ENCODE measurements at regions not wholly inside any gene's neighbourhood (a gene's known extent, or its start where the extent isn't known, plus 50 kb on each side); places are given as distances from the start of the nearest gene placed in this dataset.

- no peak for DNase-seq (ENCODE audit: low read depth)
- no peak for TF ChIP-seq CTCF (conservative IDR thresholded peaks at IDR 0.05; ENCODE audit: low read depth, low read length)
- H3K4me3 ChIP-seq (ENCODE audit: low read length), result no peak overlapping the region
Observed at GRCh38 chr2:234401426-234401825, 95.5 kb downstream of the ARL4C start.

DNA sequence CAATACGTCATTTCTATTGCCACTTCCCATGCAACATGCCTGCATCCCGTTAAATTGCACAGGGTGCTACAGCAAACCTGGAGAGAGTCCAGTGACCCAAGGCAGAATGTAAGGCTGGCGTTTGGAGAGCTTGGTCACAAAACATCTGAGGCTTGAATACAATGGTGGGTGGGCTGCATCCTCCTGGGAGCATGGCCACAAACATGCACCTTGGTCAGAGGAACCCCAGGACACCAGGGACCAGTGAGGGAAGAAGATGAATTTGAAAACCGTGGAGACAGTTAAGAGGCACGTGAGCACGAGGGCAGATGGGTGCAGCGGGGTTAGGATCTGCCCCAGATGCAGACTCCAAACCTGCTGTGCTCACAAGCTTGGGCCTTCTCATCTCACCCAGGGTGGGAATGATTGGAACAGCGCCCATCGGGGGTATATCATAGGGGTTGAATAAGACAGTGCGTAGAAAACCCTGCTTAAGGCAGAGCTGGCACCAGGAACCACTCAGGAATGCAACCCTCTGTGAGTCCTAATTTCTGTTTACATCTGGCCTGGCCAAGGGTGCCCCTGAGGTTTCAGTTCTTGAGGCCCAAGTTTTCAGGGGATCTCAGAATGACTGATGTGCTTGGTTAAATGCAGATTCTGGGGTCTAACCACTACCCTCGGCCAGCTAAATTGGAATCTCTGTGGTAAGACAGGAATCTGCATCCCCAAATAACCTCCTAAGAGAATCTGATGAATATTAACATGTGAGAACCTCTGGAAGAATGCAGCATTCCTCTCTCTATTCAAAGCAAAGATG lies 97.2 kb downstream of the ARL4C start:
- no peak for DNase-seq (ENCODE audit: low read depth)

GRCh38 chr2:234398531-234398930 lies 98.3 kb downstream of the ARL4C start:
- no peak for TF ChIP-seq CTCF (conservative IDR thresholded peaks at IDR 0.05; ENCODE audit: low read depth, low read length)
- DNase-seq (ENCODE audit: low read depth), result no peak
- H3K4me3 ChIP-seq (ENCODE audit: low read length), result no peak overlapping the region

More for the DNA sequence above, 97.2 kb downstream of the ARL4C start:
- no peak for TF ChIP-seq CTCF (conservative IDR thresholded peaks at IDR 0.05; ENCODE audit: low read depth, low read length)
- H3K4me3 ChIP-seq (ENCODE audit: low read length), result no peak overlapping the region

DNA sequence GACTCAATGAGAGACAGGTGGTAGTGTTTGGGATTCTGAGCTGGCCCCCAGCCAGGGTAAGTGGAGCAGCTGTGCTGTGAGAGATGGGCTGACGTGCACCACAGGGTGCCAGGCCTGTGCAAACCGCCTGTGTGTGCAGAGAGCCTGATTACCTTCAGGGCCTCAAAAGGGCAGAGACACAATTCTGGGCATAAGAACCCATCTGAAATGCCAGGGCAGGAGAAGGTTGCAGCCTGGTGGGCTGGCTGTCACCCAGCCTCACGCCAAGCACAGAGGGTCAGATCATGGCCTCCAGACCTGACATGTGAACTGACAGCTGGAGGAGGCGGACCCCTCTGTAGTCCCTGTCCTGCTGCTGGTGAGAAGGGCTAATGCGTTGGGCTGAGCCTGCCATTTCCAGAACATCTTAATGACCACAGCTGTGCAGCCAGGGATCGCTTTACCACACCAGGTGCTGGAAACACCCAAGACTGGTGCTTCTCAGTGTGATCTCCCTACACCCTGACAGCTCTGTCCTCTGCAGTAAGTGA lies 100.9 kb downstream of the ARL4C start:
- no peak for TF ChIP-seq CTCF (conservative IDR thresholded peaks at IDR 0.05; ENCODE audit: low read depth, low read length)
- no peak overlapping the region for H3K4me3 ChIP-seq (ENCODE audit: low read length)
- DNase-seq (ENCODE audit: low read depth), result no peak

- no peak for TF ChIP-seq CTCF (conservative IDR thresholded peaks at IDR 0.05; ENCODE audit: low read depth, low read length)
- no peak overlapping the region for H3K4me3 ChIP-seq (ENCODE audit: low read length)
- DNase-seq (ENCODE audit: low read depth), result no peak
Observed at GRCh38 chr2:234394450-234394849, 102.4 kb downstream of the ARL4C start.

DNA sequence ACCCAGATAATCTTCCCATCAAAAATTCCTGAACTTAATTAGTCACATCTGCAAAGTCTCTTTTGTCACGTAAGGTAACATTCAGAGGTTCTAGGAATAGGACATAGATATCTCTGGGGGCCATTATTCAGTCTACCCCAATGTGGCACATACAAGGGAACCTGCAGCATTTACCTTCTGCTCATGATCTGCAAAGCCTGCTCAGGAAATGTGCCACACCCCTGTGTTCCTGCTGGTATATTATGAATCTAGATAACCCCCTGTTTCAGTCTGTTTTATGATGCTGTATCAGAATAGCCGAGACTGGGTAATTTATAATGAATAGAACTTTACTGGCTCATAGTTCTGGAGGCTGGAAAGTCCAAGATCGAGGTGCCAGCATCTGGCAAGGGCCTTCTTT lies 103.5 kb downstream of the ARL4C start:
- no peak for TF ChIP-seq CTCF (conservative IDR thresholded peaks at IDR 0.05; ENCODE audit: low read depth, low read length)

GRCh38 chr2:234392041-234392615 lies 104.8 kb downstream of the ARL4C start:
- TF ChIP-seq CTCF (conservative IDR thresholded peaks at IDR 0.05; ENCODE audit: low read depth, low read length), result no peak
- no peak overlapping the region for H3K4me3 ChIP-seq (ENCODE audit: low read length)
- DNase-seq (ENCODE audit: low read depth), result no peak

More for the DNA sequence above, 103.5 kb downstream of the ARL4C start:
- no peak for DNase-seq (ENCODE audit: low read depth)
- H3K4me3 ChIP-seq (ENCODE audit: low read length), result no peak overlapping the region
